Cardiac fibroblast (primary cell): ENCODE measurements at regions not wholly inside any gene's neighbourhood (a gene's known extent, or its start where the extent isn't known, plus 50 kb on each side); places are given as distances from the start of the nearest gene placed in this dataset.
"Not testable (repeated sequence)": the region's sequence is repeated elsewhere in the genome, so short reads cannot be mapped to it uniquely, and the experiment has no call there.

Experiments used
- DNase-seq, 2 donors: peaks; one replicate each; pipeline versions ENCODE4 v3.0.0 to v3.0.0-alpha.2; 2010; ENCODE audit warnings: low read depth in 2 of 2
- H3K4me3 ChIP-seq, 2 donors: replicated peaks in 1 of 2; 1 replicate in 1 of 2; 2 replicates in 1 of 2; pipeline ENCODE4 v1.5.1; 2011; ENCODE audit warnings: low read depth in 2 of 2, low read length in 2 of 2, mild to moderate bottlenecking in 2 of 2, moderate library complexity in 1 of 2
- TF ChIP-seq, protein P1 (sequence below): IDR thresholded peaks from one replicate; pipeline ENCODE4 v1.5.1; 2011; ENCODE audit warnings: low read depth, mild to moderate bottlenecking, low read length, inconsistent platforms

DNA sequence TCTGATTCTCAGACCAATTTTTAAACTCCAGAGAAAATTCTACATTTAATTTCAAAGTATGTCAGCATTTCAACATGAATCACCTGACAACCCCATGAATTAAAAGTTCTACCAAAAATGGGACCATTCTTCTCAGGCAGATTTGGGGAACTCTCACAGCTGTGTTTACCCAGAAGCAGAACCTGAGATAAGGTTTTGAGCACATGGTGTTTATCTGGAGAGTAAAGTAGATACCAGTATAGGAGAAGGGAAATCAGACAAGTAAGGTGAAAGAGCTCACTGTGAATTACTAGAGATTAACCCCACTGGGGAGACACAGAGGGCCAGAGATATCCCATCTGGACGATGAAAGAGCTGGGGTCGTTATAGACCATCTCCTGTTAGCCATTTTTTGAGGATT is 729.1 kb downstream of the DNAH5 start:
- no peak for DNase-seq
- TF ChIP-seq, protein P1, sequence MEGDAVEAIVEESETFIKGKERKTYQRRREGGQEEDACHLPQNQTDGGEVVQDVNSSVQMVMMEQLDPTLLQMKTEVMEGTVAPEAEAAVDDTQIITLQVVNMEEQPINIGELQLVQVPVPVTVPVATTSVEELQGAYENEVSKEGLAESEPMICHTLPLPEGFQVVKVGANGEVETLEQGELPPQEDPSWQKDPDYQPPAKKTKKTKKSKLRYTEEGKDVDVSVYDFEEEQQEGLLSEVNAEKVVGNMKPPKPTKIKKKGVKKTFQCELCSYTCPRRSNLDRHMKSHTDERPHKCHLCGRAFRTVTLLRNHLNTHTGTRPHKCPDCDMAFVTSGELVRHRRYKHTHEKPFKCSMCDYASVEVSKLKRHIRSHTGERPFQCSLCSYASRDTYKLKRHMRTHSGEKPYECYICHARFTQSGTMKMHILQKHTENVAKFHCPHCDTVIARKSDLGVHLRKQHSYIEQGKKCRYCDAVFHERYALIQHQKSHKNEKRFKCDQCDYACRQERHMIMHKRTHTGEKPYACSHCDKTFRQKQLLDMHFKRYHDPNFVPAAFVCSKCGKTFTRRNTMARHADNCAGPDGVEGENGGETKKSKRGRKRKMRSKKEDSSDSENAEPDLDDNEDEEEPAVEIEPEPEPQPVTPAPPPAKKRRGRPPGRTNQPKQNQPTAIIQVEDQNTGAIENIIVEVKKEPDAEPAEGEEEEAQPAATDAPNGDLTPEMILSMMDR, result no peak
- H3K4me3 ChIP-seq, result no peak overlapping the region

- TF ChIP-seq, protein P1, result no peak
- H3K4me3 ChIP-seq, result no peak overlapping the region
- no peak for DNase-seq
Measured at GRCh38 chr5:13214182-13214581, 730.3 kb downstream of the DNAH5 start.

- TF ChIP-seq, protein P1, result no peak
- H3K4me3 ChIP-seq, result no peak overlapping the region
- DNase-seq, result no peak
Measured at GRCh38 chr5:13212886-13213285, 731.6 kb downstream of the DNAH5 start.

DNA sequence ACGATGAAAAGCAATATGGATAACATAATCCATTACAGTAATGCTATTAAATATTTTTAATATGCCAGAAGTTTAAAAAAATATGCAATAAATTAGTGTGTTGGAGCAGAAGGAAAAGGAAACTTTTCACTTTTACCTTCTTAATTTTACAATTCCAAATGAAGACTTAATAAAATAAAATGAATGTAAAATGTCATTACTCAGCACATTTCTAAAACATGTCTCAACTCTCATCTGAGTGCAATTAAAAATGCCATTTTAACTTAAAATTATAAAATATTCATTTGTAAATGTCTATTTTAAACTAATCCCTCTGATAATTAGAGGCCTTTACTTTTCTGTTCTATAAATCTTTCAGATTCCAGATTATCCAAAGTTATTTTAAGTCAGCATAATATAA is 733.4 kb downstream of the DNAH5 start:
- H3K4me3 ChIP-seq, result no peak overlapping the region
- TF ChIP-seq, protein P1, result no peak
- no peak for DNase-seq

- H3K4me3 ChIP-seq, result no peak overlapping the region
- TF ChIP-seq, protein P1, result no peak
- no peak for DNase-seq
Measured at GRCh38 chr5:13207112-13207511, 737.4 kb downstream of the DNAH5 start.

GRCh38 chr5:13201022-13201421 is 743.5 kb downstream of the DNAH5 start:
- TF ChIP-seq, protein P1, result no peak
- no peak for DNase-seq

DNA sequence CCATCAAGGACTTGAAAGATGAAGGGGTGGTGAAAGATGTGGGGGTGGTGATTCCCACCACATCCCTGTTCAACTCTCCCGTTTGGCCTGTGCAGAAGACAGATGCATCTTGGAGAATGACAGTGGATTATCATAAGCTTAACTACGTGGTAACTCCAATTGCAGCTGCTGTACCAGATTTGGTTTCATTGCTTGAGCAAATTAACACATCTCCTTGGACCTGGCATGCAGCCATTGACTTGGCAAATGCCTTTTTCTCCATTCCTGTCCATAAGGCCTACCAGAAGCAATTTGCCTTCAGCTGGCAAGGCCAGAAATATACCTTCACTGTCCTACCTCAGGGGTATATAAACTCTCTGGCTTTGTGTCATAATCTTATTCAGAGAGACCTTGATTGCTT is 746.3 kb downstream of the DNAH5 start:
- H3K4me3 ChIP-seq, DNase-seq: not testable (repeated sequence)

More at GRCh38 chr5:13201022-13201421, 743.5 kb downstream of the DNAH5 start:
- no peak overlapping the region for H3K4me3 ChIP-seq
